Left ventricle myocardium superior (tissue), 1 donor: ENCODE measurements at regions not wholly inside any gene's neighbourhood (a gene's known extent, or its start where the extent isn't known, plus 50 kb on each side); places are given as distances from the start of the nearest gene placed in this dataset.

Experiments
- ATAC-seq: fragments of 200-7000 bp; cut with Tn5 transposase; one replicate; pipeline ENCODE4 v1.9.1; 2020; ENCODE audit warnings: mild to moderate bottlenecking, moderate library complexity
- DNase-seq: peaks from one replicate; pipeline ENCODE4 v3.0.0-alpha.2; 2020
- intact Hi-C: fragments of 100-400 bp; cut with micrococcal nuclease; formaldehyde crosslinking; loops from one replicate; pipeline ENCODE4 v1.11.0; 2022
- donor health status: DM: no; HTN: yes; CAD: no; lungs with severe emphysema.

DNA sequence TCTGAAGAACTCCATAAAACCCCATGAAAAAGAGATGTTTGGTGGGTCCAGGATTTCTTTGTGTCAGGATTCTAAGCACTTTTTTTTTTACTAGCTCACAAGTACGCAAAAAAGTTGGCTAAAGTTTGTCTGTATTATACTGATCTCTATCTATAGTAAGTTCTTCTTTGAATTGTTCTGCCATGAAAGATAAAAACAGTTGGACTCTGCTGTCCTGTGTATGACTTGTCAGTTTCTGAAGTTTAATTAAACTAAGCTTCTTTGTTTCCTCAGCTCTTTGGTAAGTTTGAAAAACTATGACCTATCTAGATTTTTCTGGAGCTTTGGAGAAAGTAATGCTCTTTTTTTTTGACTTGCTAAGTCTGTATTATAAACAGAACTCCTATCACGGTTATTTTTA, 812.2 kb upstream of the LUZP2 start:
- no peak for ATAC-seq
- DNase-seq: no peak
- intact Hi-C loops: no loop called here

DNA sequence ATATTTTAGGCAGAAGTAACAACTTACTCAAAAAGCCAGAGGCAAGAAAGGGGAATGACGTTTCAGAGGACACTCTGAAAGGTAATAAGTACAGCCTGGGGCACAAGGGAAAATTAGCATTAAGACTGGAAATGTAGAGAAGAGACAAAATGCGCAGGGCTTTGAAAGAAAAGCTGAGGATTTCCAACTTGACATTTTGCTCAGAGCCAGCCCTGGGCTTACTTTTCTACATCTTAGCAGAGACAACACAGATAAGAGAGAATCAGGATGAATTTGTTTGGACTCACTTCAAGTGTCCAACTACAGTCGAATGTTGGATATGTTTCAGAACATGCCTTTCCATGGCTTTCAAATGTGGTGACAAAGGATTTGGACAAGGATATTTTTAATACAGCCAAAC, 808.9 kb upstream of the LUZP2 start:
- intact Hi-C loops: no loop called here
- DNase-seq (no peak), ATAC-seq (no peak)

DNA sequence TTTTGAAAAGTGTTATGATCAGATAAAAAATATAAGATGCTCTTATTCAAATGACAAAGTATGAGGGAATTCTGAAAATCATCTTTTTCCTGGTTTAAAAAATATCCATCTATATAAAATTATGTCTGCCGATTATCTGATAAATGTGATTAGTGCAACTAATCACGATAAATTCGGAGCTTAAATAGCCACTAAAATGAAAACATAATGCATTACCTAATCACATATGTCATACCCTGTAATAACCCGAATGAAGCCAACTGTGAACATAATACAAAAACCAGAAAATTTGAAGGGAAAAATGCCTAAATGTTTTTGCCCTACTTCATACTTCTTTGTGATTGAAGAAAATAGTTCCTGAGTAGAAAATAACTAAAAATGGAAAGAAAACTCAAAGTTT, 808.4 kb upstream of the LUZP2 start:
- ATAC-seq (no peak), DNase-seq (no peak)
- intact Hi-C loops: no loop called here

DNA sequence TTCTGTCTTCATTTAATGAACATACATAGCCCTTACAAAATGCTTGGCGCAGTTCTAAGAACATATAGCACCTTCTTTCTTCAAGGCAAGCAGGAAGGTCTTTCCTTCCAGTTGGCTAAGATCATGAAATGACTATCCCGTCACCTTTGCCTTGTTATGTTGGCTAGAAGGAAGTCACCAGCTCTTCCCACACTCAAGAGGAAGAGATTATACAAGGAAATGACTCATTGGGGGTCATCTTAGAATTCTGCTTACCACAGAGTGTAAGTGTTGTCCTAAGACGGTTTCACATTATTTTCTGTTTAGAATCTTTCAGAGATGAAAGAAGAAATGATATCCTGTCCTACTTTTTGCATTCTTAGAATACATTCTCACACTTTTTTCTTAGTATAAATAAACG, 808.0 kb upstream of the LUZP2 start:
- DNase-seq (no peak), ATAC-seq (no peak)
- intact Hi-C loops: no loop called here

DNA sequence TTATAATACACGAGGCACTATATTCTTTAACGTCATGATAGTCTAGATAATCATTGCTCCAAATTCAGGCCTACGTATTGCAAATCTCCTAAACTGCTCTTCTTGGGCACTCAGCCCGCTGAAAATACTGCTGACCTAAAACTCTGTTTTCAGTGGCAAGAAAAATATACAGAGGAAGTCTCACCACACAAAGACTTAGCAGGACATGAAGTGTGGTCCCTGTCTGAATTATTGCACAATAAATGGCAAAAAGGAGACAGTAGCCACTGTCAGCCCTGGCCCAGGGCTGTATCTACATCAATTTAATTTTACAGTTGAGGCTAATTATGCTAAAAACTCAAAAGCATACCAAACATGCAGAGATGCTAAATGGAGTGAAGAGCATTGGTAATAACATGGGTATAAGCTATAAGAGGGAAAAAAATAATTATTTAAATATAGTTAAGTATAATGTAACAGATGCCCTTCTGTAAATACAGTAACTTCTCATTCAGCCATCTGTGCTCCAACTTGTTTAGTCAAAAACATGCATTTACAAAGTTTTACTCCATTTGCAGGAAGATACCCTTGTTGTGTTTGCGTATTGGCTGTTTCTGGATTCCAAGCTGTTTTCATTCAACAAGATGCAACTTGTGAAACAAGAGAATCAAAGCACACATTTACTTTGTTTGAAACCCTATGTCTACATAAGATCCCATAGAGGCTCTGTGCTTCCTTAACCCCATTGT, 800.0 kb upstream of the LUZP2 start:
- intact Hi-C loops: no loop called here
- ATAC-seq (no peak), DNase-seq (no peak)

DNA sequence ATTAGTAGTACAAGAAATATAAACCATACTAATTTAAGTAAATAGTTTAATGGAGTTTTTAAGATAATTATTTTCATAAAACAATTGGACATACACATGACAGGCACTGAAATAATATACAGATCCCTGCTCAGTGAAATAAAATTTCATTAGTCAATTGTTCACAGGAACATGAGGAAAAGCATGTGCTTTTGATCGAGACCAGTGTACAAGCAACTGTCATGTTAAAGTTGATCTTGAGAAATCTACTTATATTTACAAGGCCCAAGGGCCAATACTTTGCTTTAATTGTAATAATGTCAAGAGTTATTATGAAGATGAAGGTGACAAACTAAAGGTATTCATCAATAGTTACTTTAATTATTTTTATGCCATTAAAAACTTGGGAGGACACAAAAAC, 792.7 kb upstream of the LUZP2 start:
- ATAC-seq: no peak
- no peak for DNase-seq
- intact Hi-C loops: no loop called here

DNA sequence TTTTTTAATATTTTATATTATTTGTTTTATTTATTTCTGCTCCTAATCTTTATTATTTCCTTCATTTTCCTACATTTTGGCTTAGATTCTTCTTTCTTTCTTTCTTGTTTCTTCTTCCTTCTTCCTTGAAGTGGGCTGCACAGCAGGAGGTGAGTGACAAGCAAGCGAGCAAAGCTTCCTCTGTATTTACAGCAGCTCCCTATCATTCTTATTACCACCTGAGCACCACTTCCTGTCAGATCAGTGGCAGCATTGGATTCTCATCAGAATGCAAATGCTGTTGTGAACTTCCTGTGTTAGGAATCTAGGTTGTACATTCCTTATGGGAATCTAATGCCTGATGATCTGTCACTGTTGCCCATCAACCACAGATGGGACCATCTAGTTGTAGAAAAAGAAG, 784.9 kb upstream of the LUZP2 start:
- no peak for DNase-seq
- ATAC-seq: no peak
- intact Hi-C loops: no loop called here

DNA sequence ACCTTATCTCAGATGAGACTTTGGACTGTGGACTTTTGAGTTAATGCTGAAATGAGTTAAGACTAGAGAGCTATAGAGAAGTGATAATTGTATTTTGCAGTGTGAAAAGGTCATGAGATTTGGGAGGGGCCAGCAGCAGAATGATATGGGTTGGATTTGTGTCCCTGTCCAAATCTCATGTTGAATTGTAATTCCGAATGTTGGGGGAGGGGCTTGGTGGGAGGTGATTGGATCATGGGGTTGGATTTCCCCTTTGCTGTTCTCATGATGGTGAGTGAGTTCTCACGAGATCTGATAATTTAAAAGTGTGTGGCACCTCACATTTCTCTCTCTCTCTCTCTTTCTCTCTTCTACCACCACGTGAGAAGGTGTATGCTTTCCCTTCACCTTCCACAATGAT, 777.8 kb upstream of the LUZP2 start:
- intact Hi-C loops: no loop called here
- ATAC-seq: no peak
- DNase-seq: no peak

DNA sequence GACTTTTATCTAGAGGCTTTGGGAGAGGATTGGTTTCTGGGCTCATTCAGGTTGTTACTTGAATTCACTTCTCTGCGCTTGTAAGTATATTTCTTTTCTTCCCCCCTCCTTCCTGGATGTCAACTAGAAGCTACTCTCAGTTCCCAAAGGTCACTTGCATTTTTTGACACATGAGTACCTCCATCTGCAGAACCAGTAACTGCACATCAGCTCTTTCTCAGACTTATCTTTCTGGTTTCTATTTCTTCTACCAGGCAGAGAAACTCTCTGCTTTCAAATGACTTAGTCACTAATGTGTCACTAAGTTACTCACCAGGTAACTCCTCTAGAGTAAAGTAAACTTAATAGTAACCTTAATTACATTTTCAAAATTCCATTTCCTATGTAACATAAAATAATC, 773.0 kb upstream of the LUZP2 start:
- no peak for ATAC-seq
- intact Hi-C loops: no loop called here
- no peak for DNase-seq

DNA sequence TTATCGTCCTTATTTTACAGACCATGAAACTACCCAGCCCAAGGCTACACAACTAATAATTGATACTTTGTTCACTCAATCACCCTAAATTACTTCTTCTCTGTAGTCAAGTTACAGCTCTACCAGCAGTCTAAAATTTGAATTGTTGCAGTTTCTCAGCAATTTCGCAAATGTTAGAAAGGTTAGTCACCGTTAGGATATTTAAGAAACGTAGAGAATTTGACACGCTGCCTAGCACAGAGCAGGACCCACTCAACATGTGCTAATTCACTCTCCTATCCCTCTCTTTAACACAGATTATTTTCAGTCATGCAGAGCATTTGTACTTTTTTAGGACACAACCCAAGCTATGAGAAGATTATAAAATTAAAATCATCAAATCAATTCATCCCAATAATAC, 771.1 kb upstream of the LUZP2 start:
- DNase-seq (no peak), ATAC-seq (no peak)
- intact Hi-C loops: no loop called here

DNA sequence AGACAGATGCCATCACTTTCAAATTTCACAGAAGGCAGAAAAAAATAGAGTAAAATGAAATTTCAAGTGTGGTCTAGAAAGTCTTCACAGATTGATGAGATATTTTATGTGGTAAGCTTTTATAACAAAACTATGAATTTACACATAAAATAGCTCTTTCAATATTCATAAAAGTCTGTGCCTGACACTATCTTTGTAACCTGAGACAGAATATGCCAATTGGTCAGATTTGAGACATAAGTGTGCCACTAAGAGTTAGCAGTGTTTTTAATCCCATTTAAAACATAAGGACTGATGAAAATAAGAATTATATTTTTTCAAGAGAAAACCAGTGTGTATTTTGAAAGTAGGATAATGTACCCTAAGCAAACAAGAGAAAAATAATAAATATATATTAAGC, 769.5 kb upstream of the LUZP2 start:
- intact Hi-C loops: no loop called here
- DNase-seq: no peak
- ATAC-seq: no peak

DNA sequence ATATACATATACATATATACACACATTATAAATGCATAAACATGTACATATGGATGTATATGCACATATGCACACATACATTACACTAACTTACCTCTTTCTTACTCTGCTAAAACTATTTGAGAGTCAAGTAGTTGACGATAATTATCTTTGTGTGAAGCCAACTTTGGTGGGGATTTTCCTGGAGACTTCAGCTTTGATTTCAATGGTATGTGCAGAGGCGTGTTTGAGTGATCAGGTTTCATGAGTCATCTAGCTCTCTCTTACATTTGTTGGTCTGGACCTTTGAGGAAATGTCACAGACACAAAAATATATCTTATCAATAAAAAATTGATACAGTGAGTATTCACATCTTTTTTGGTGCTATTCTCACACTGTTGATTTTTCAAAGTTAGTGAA, 769.1 kb upstream of the LUZP2 start:
- intact Hi-C loops: no loop called here
- ATAC-seq (no peak), DNase-seq (no peak)

DNA sequence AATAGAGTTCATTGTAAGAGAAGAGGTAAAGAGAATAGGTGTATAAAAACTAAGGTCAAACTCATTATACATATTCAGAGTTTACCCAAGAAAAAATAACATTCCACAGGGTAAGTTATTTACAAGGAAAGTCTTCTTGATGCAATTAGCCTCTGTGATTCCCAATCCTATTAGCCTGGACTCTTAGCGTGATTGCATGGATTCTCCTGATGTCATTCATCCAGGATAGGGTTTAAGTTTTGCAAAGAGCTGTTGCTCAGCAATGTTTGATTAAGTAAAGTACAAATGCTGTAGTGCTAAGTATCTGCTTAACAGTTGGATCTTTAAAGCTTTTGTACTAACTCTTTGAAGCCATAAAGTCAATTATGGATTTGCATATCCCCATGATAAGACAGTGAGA, 767.8 kb upstream of the LUZP2 start:
- ATAC-seq (no peak), DNase-seq (no peak)
- intact Hi-C loops: no loop called here

DNA sequence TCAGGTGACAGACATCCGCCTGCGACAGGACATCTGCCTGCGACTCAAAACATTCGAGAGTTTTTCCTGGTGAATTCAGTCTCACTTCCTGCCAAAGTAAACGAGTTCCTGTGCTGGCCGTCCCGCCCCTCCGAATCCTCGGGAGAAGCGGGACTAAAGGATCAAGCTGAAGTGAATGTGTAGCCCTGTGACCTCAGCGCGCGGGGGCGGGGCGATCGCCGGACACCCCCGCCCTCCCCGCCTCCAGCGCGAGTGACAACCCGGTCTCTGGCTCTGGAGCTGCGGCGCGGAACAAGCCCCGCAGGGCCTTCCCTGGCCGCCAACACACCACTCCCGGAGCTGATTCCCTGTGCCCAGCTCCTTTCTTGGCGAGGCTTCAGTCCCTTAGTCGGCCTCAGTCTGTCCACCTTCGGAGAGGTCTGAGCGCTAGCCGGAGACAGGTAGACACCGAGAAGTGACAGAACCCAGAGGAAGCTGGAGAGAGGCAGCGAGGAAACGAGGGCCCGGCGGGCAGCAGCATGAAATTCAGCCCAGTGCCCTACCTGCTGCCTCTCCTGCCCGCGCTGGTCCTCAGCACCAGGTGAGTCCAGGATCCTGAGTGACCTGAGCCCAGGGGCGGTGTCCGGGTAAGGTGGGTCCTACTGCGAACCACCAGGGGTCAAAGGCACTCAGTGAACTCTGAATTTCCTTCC, 766.4 kb upstream of the LUZP2 start:
- intact Hi-C loops: no loop called here
- no peak for ATAC-seq
- no peak for DNase-seq

DNA sequence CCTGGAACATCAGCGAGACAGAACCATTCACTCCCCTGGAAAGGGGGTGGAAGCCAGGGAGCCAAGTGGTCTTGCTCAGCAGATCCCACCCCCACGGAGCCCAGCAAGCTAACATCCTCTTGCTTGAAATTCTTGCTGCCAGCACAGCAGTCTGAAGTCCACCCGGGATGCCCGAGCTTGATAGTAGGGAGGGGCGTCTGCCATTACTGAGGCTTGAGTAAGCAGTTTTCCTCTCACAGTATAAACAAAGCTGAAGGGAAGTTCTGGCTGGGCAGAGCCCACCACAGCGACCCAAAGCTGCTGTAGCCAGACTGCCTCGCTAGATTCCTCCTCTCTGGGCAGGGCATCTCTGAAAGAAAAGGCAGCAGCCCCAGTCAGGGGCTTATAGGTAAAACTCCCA, 764.8 kb upstream of the LUZP2 start:
- intact Hi-C loops: no loop called here
- DNase-seq (no peak), ATAC-seq (no peak)

DNA sequence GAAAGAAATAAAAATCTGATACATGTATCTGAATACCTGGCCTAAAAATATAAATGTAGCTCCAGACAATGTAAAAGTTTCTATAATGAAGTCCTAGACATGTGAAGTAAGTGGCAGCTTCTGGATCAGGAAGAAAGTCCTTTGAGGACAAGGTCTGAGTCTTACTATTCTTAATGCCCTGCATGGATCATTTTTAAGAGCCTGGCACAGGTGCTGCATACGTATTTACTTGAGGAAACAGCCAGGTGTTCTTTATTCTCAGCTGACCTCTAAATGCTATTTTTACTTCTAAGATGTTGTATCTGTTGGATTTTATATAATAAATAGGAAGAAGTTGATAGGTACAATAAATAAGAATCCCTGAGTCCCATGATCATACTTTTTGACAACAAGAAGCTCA, 750.0 kb upstream of the LUZP2 start:
- no peak for ATAC-seq
- intact Hi-C loops: no loop called here
- no peak for DNase-seq

DNA sequence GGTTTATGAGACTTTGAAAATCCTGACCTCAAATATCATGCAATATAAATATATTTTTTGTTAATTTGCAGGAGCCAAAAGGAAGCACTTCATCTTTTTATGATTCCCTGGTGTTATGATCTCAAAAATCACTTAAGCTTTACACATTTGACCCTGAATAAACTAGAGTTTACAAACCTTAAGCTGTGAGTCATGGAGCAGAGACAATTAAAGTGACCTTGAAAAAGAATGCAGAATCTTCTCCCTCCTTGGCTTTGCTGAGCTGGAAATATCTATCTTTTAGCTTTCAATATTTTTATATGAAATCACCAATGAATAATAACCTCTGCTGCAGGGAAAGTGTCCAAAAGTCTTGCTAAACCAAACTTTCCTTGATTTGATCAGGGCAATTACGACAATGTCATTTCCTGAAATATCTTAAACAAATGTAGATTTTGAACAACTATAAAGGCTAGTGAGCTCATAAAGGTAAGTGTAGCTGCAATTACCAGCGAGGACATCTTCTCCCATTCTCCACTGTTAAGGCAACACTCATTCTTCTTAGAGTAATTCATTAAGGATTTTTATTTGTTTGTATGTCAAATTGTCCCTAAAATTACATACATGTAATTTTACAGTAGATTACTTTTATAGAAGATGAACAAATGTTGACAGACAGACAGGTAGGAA, 747.0 kb upstream of the LUZP2 start:
- intact Hi-C loops: no loop called here
- ATAC-seq (no peak), DNase-seq (no peak)

DNA sequence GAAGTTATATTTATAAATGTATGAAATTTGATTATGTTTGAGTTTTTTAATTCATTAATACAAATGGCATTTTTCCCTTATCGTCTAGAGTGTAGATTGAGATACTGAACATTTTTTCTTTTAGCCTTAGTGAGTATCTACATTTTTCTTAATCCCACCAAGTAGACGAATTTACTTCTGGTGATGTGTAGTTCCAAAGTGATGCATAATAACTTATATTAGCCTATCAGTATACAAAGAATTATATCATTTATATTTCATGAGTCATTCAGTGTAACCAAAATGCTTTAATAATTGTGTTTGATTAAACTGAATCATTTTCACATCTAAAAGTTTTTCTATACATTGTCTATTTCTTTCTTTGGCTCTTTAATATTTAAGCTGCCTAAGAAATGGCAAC, 745.6 kb upstream of the LUZP2 start:
- intact Hi-C loops: no loop called here
- ATAC-seq: no peak
- no peak for DNase-seq

DNA sequence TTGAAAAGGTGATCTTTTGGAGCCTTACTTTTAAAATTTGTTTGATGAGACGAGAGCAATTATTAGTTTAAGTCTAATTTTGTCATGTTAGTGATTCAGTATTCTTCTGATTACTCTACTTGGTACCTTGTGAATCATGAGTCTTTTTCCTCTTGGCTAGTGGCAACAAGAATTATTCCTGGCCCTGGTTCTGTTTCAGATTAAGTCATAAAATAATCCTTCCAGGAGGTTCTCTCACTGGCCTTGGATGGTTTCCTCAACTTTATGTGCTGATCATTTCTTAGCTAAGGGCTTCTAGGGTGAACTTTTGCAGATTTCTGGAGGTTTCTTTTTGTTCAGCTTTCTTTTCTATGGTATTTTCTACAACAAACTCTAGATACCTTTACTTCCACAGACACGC, 741.8 kb upstream of the LUZP2 start:
- intact Hi-C loops: no loop called here
- DNase-seq (no peak), ATAC-seq (no peak)

DNA sequence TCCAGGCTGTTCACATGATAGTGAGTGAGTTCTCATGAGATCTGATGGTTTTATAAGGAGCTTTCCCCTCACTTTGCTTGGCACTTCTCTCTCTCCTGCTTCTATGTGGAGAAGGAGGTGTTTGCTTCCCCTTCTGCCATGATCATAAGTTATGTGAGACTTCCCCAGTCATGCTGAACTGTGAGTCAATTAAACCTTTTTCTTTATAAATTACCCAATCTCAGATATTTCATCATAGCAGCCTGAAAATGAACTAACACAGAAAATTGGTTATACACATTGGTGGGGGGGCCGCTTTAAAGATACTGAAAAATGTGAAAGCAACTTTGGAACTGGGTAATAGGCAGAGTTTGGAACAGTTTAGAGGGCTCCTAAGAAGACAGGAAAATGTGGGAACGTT, 741.1 kb upstream of the LUZP2 start:
- no peak for DNase-seq
- ATAC-seq: no peak
- intact Hi-C loops: no loop called here

DNA sequence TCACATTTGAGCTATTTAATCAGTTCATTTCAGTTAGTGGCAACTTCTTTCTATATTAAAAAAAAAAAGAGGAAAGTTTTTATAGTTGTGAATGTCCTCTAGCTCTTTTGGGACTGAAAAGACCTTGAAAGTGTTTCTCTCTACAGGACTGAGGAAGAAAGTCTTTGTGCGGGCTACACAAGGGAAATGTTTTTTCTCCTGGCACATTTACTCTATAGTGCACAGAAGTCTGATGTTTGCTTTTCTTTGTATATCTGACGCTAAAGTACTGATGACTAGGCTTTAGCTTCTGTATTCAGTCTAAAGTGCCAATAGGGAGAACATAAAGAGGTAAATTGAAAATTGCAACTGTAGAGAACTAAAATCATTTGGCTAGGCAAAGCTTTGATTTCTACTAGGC, 737.4 kb upstream of the LUZP2 start:
- ATAC-seq: no peak
- intact Hi-C loops: no loop called here

More for the DNA sequence above, 737.4 kb upstream of the LUZP2 start:
- no peak for DNase-seq
